DOHH2 (cell line): ENCODE measurements at regions not wholly inside any gene's neighbourhood (a gene's known extent, or its start where the extent isn't known, plus 50 kb on each side); places are given as distances from the start of the nearest gene placed in this dataset.

Source experiments
- CTCF ChIP-seq: fragments of 200-600 bp; sonication (generic); IDR thresholded peaks from one replicate; pipeline ENCODE4 v1.5.1; 2014; ENCODE audit warnings: antibody characterized with exemption, mild to moderate bottlenecking, low read depth, low read length; ENCODE audit not compliant: poor library complexity, severe bottlenecking
- EZH2phosphoT487 ChIP-seq: fragments of 200-600 bp; sonication (generic); IDR thresholded peaks from 2 replicates; pipeline ENCODE4 v1.6.1; 2017; ENCODE audit warnings: borderline replicate concordance, mild to moderate bottlenecking, antibody characterized with exemption, low read length, moderate library complexity, mixed read lengths

GRCh38 chr12:107360033-107360432 is 266.7 kb upstream of the CRY1 start:
- no peak for TF ChIP-seq CTCF
- TF ChIP-seq EZH2phosphoT487, result no peak
